Keratinocyte (primary cell): ENCODE measurements at regions not wholly inside any gene's neighbourhood (a gene's known extent, or its start where the extent isn't known, plus 50 kb on each side); places are given as distances from the start of the nearest gene placed in this dataset.

Source experiments
- CTCF ChIP-seq, 3 experiments: IDR thresholded peaks in 1 of 3; conservative IDR thresholded peaks in 1 of 3; optimal IDR thresholded peaks in 1 of 3; 2 replicates in 2 of 3; 3 replicates in 1 of 3; pipeline versions ENCODE3 to v1.5.1; 2011; ENCODE audit warnings: low read length in 3 of 3, mild to moderate bottlenecking in 3 of 3, moderate library complexity in 2 of 3, control low read depth in 1 of 3, inconsistent platforms in 1 of 3; ENCODE audit not compliant: insufficient read depth in 2 of 3; ENCODE audit errors: extremely low read depth in 1 of 3
- EZH2 ChIP-seq: IDR thresholded peaks from one replicate; pipeline ENCODE4 v1.6.1; 2012; ENCODE audit warnings: inconsistent platforms, mild to moderate bottlenecking, low read length, moderate library complexity

- TF ChIP-seq CTCF (optimal IDR thresholded peaks at IDR 0.05 in 1 of 3, IDR thresholded peaks at IDR 0.05 in 1 of 3, conservative IDR thresholded peaks at IDR 0.05 in 1 of 3; ENCODE audit: extremely low read depth in 1 of 3, insufficient read depth in 2 of 3, low read length in 3 of 3) (no peak), EZH2 (no peak)
Measured at GRCh38 chr14:89012282-89013097, 188.0 kb downstream of the TTC8 start.
